TTC549 (cell line): ENCODE measurements at regions not wholly inside any gene's neighbourhood (a gene's known extent, or its start where the extent isn't known, plus 50 kb on each side); places are given as distances from the start of the nearest gene placed in this dataset.
"Not testable (repeated sequence)": the region's sequence is repeated elsewhere in the genome, so short reads cannot be mapped to it uniquely, and the experiment has no call there.

Source experiments
- FAIRE-seq: peaks from 2 replicates; lab custom pipeline; 2012; peaks lifted over from hg19 to GRCh38; lab: Jason Lieb, UNC

DNA sequence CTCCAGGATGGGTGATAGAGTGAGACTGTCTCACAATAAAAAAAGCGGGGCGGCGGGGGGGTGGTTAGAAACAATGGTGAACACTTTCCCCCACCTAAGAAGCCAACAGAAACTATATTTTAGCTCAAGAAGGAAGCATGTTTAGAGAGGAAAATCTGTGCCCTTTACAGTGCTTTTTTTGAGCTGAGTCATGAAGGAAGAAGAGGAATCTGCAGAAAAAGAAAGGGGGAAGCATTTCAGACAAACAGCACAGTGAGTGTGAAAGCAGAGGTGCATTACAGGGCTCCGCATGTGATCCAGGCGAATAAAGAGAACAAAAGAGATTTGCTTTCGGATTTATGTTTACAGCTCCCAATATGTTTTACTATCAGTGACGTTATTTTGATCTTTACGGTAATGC, 1504.6 kb upstream of the WWC1 start:
- no peak for FAIRE-seq

DNA sequence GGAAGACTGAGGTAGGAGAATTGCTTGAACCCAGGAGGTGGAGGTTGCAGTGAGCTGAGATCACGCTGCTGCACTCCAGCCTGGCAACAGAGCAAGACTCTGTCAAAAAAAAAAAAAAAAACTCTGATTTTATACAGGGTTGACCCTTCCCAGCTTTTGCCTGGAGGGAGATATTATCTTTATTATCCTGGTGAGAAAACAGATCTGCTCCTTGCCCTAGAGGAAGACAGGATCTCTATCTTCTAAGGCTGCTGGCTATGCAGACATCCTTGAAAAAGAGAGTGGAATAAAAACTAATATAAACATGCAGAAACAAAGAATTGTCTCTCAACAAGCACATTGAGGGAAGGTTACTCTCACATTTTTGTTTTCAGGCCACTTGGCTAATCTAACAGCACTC, 1503.4 kb upstream of the WWC1 start:
- no peak for FAIRE-seq

DNA sequence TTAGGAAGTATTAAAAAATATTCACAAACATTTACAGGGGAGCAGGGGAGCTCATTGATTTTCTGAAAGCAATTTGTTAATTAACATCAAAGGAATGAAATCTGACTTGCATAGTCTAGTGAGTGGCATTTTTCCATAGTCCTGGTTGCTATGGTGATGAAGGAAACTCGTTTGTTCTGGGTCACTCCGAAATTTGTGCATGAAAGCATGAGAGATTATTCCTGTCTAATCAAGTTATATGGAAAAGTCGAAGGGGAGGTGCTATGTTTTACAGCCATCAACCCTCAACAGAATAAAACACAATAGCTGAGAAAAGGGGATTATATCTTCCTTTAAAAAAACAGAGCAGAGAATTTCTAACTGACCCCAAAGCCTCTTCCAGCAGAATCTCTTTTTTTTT, 1495.7 kb upstream of the WWC1 start:
- no peak for FAIRE-seq

DNA sequence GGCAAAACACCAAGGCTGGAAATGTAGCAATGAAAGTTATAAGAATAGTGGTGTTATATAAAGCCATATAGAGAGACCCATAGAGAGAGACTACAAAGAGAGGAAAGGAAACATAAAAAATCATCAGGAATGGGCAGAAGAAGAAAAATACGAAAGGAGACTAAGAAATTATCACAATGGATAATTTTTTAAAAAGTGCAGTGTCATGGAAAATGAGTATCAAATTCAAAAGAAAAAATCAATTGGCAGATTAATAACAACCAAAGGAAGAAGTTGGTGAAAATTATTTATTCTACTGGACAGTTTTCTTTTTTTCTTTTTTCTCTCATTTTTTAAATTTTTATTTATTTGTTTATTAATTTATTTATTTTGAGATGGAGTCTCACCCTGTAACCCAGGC, 1488.4 kb upstream of the WWC1 start:
- FAIRE-seq: no peak

GRCh38 chr5:166804223-166804622, 1487.2 kb upstream of the WWC1 start:
- FAIRE-seq: not testable (repeated sequence)

DNA sequence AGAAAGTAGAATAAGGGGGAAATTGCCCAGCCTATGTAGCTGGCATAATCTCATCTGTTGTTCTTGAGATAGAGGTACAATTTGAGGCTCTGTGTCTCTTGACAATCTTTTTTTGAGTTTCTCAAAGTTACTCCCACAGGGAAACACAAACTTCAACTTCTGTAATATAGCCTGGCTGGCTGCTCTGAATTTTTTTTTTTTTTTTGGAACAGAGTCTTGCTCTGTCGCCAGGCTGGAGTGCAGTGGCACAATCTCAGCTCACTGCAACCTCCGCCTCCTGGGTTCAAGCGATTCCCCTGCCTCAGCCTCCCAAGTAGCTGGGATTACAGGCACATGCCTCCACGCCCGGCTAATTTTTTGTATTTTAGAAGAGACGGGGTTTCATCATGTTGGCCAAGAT, 1486.8 kb upstream of the WWC1 start:
- FAIRE-seq: not testable (repeated sequence)

DNA sequence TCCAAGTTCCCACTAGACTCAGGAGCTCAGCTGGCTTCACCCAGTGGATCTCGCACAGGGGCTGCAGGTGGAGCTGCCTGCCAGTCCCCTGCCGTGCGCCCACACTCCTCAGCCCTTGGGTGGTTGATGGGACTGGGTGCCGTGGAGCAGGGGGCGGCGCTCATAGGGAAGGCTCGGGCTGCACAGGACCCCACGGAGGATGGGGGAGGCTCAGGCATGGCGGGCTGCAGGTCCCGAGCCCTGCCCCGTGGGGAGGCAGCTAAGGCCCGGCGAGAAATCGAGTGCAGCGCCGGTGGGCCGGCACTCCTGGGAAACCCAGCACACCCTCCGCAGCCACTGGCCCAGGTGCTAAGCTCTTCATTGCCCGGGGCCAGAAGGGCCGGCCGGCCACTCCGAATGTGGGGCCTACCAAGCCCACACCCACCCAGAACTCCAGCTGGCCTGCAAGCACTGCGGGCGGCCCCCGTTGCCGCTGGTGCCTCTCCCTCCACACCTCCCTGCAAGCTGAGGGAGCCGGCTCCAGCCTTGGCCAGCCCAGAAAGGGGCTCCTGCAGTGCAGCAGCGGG, 1481.3 kb upstream of the WWC1 start:
- not testable (repeated sequence) for FAIRE-seq

GRCh38 chr5:166810721-166811120, 1480.7 kb upstream of the WWC1 start:
- FAIRE-seq: no peak

GRCh38 chr5:166823360-166823759, 1468.1 kb upstream of the WWC1 start:
- FAIRE-seq: no peak

GRCh38 chr5:166834246-166834645, 1457.2 kb upstream of the WWC1 start:
- FAIRE-seq: no peak

- FAIRE-seq: no peak
Measured at GRCh38 chr5:166845044-166845443, 1446.4 kb upstream of the WWC1 start.

GRCh38 chr5:166856791-166857190, 1434.7 kb upstream of the WWC1 start:
- FAIRE-seq: no peak

- no peak for FAIRE-seq
Measured at GRCh38 chr5:166860426-166860825, 1431.0 kb upstream of the WWC1 start.

DNA sequence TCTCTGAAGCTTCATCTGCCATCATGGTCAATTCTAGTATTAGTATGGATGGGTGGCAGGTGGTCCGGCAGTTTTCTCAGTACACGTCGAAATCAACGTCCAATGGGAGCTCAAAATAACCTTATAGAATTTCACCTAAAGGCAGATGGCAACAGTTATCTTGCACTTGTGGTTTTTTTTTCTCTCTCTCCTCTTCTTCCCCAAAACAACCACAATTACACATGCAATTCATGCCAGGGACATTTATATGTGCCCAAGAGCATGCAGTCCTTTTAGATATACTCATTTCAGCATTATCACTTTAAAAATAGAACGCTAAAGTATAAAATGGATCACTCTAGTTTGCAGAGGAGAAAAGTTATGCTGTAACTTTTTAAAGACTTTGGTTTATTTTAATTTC, 1428.9 kb upstream of the WWC1 start:
- no peak for FAIRE-seq

GRCh38 chr5:166865206-166865605, 1426.2 kb upstream of the WWC1 start:
- FAIRE-seq: no peak

DNA sequence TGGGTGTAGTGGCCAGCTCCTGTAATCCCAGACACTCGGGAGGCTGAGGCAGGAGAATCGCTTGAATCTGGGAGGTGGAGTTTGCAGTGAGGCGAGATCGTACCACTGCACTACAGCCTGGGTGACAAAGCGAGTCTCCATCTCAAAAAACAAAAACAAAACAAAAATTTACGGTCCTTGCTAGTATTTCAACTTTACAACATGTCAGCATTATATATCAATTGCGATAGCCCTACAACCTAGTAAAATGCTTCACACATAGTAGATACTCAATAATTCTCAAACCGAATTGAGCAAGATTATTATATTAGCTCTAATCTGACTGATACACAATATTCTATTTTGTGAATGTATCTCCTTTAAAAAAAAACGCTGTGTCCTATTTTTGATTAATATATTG, 1411.0 kb upstream of the WWC1 start:
- FAIRE-seq: no peak

GRCh38 chr5:166881802-166882201, 1409.6 kb upstream of the WWC1 start:
- no peak for FAIRE-seq

GRCh38 chr5:166883016-166883415, 1408.4 kb upstream of the WWC1 start:
- FAIRE-seq: no peak

DNA sequence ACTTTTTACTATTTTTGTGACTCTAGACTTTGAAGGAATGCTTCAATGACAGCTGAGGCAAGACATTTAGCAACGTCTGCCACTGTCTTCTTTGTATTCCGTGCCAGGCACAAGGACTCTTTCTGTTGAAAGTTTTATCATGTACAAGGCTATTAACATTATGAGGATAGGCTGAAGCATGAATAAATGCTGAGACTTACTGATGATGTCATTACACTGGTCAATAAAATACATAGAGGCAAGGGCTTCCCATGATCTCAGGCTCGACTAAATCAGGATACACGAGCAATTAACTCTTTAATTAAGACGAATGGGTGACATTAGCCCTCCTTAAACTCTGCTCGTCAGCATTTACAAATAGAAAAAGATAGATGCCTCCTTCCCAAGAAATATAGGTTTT, 1393.3 kb upstream of the WWC1 start:
- no peak for FAIRE-seq

DNA sequence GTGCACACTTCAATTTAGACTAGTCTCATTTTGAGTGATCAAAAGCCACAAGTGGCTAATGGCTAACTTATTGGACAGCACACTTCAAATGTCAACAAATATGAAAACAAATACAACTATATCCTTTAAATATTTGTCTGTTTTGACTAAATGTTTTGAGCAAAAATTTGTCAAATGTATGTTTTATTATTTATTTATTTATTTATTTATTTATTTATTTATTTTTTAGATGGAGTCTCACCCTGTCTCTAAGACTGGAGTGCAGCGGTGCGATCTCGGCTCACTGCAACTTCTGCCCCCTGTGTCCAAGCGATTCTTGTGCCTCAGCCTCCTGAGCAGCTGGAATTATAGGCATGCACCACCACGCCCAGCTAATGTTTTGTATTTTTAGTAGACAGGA, 1392.1 kb upstream of the WWC1 start:
- FAIRE-seq: no peak

DNA sequence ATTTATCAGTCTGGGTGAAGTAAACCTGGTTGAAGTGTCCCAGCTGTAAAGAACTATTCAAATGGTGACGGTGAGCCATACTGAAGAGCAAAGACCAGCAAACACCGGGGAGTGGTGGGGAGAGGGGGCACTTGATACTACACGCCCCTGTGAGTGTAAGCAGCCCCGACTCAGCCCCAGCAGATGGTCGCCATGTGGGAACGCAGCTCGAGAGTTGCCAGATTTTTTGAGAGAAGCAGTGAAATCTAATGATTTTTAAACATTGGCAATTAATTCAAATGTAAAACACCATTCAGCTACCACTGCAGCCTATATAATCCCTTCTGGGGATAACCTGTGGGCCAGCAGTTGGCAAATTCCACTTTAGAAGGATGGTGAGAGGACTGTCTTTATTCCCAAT, 1386.9 kb upstream of the WWC1 start:
- FAIRE-seq: no peak

DNA sequence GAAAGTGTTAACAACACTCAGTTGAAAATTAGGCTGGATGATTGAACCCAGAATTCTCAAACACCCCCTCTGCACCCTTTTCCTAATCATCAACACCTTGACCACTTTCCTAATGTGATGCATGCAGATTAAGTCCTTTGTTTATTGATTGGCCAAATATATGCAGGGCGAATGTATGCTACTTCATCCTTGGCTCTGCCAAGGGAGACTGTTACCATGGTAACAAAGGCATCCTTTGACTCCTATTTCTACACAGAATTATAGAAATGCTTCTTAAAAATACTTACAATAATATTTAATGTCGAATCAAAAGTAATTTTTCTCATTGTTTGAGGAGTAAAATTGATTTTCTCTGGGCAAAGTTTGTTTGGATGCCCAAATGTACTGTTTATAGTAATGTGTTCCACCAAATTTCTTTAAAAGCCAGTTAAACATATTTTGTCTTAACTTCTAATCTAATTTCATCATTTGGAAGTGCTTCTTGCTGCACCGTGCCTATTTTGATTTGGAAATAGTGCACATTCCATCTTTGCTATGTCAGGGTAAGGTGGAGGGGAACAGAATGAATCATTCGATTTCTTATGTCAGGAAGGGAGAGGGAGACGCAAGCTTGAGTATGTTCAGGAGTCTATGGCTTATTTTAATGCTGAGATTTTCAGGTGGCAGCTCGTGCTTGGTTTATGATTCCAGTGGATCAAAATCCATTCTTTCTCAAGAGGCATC, 1384.3 kb upstream of the WWC1 start:
- no peak for FAIRE-seq

GRCh38 chr5:166909040-166909439, 1382.4 kb upstream of the WWC1 start:
- no peak for FAIRE-seq

DNA sequence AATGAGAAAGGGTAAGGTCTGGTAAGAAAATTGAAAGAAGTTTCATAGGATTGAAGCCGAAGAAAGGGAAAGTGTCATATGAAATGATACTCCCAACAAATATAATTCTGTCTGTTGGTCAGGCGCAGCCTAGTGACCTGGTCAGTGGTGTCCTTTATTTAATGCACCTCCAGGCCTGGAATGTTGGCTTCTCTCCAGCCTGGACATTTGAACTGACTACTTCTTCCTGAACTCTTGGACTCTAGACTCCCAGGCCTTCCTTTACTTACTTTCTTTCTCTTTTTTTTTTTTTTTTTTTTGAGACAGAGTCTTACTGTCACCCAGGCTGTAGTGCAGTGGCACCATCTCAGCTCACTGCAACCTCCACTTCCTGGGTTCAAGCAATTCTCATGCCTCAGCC, 1381.5 kb upstream of the WWC1 start:
- FAIRE-seq: no peak

- no peak for FAIRE-seq
Measured at GRCh38 chr5:166910995-166911394, 1380.5 kb upstream of the WWC1 start.
